ENCODE measurements at regions not wholly inside any gene's neighbourhood (a gene's known extent, or its start where the extent isn't known, plus 50 kb on each side); places are given as distances from the start of the nearest gene placed in this dataset.
A peak's percentile ranks its signal among the peaks of the same experiment; 100 is the strongest.

DNA sequence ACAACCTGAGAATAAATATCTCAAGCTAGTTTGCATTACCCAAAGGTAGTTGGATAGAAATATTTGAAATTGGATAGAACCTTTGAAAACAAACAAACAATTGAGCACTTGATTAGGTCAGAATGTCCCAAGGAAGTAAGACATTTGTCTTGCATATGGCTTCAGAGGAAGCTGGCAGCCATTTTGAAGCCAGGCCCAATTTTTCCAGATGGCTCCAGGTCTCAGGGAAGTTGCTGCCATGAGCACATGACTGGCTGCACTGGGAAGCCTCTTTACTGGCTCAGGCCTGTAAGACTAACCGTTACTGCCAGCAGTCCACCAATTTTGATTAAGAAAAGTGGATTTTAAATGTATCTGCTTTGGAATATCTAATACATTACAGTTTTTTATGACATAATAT, 448.9 kb upstream of the DPH6 start:
- H3K79me1 ChIP-seq (replicated peaks; ENCODE audit: low read length, poor library complexity, severe bottlenecking): no peaks in the 10 kb centered on the region
- no peak overlapping the region for H3K4me2 ChIP-seq (ENCODE audit: low read length, poor library complexity, severe bottlenecking)
- no peak overlapping the region for H4K8ac ChIP-seq (ENCODE audit: low read length)
- H3K36me3 ChIP-seq (ENCODE audit: control insufficient read depth in 1 of 2, insufficient read depth in 2 of 2, low read depth in 1 of 2, low read length in 2 of 2): no peaks in the 10 kb centered on the region
- no peak for DNase-seq
- no peak overlapping the region for H2BK5ac ChIP-seq (ENCODE audit: low read depth, low read length, poor library complexity, severe bottlenecking)
- H2AK5ac ChIP-seq (ENCODE audit: low read length, severe bottlenecking): no peak overlapping the region
- H3K23ac ChIP-seq (ENCODE audit: low read length in 2 of 2): no peak overlapping the region
- H2BK120ac ChIP-seq (ENCODE audit: low read depth, low read length): no peak overlapping the region
- no peaks in the 10 kb centered on the region for H3K27me3 ChIP-seq (ENCODE audit: control insufficient read depth in 1 of 2, insufficient read depth in 1 of 2, low read length in 2 of 2)
- no peak overlapping the region for H2AFZ ChIP-seq (ENCODE audit: low read depth, low read length)
- H2BK15ac ChIP-seq (ENCODE audit: low read depth, poor library complexity, severe bottlenecking): no peak overlapping the region
- H3K14ac ChIP-seq (ENCODE audit: low read length in 2 of 2): no peak overlapping the region
- no peak overlapping the region for H3K4me3 ChIP-seq (ENCODE audit: insufficient read depth in 1 of 2, low read depth in 1 of 2, low read length in 2 of 2)
- H2BK12ac ChIP-seq (ENCODE audit: low read length in 2 of 2): no peak overlapping the region
- no peak overlapping the region for H3K4ac ChIP-seq (ENCODE audit: low read depth in 1 of 2, low read length in 2 of 2)
- no CpG with 5 or more reads among the region's 1 CpG for WGBS
- H3K9ac ChIP-seq (ENCODE audit: low read length): no peak overlapping the region
- no peaks in the 10 kb centered on the region for H3K4me1 ChIP-seq (ENCODE audit: control insufficient read depth, insufficient read depth, low read depth, low read length)
- no peak overlapping the region for H4K91ac ChIP-seq (ENCODE audit: low read length)
- H3K18ac ChIP-seq (ENCODE audit: low read depth in 1 of 2, low read length in 2 of 2): no peak overlapping the region
- no peak overlapping the region for H3K27ac ChIP-seq (ENCODE audit: low read length, poor library complexity, severe bottlenecking)
- H3K9me3 ChIP-seq (ENCODE audit: control insufficient read depth, low read length): no peaks in the 10 kb centered on the region

DNA sequence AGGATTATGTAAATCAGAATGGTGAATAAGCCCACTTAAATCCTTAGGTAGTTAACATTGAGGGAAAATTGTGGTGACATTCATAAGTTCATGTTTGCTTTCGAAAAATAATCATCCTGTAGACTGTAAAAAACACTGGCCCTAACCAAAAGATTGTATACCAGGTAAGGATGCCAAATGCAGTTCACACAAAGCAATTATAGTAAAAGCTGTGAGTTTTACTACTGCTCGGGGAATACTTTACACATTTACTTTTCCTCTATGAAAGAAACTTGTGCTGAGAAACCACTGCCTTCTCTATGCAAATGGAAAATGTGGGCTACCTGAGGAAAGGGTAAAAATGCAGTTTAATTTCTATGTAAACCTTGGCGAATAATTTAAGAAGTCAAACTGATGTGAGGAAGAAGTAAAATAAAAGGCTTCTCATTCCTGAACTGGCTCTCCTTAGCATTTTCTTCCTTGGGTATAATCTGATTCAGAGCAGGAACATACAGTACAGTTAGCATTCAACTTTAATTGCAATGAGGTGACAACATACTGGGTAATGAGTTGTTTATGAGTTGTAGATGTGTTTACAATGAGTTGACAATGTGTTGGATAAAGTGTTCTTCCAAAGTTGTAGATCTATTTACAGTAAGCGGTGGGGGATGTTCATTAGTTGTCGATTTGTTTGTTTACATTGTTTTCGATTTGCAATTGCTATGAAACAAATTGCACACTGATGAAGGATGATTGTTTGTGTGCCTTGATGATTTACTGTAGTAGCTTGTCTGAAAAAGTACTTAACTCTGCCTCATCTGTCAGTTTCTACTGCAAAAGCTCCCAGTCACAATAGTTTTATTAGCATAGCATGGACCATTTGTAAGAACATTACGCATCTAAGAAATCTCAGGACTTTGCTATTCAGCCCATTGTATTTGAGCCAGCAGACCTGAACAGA, 453.0 kb upstream of the DPH6 start:
- H2BK12ac ChIP-seq (ENCODE audit: low read length in 2 of 2): no peak overlapping the region
- H3K14ac ChIP-seq (ENCODE audit: low read length in 2 of 2): no peak overlapping the region
- H3K9me3 ChIP-seq (ENCODE audit: control insufficient read depth, low read length): no peaks in the 10 kb centered on the region
- no peak overlapping the region for H3K4ac ChIP-seq (ENCODE audit: low read depth in 1 of 2, low read length in 2 of 2)
- H3K36me3 ChIP-seq (ENCODE audit: control insufficient read depth in 1 of 2, insufficient read depth in 2 of 2, low read depth in 1 of 2, low read length in 2 of 2): no peaks in the 10 kb centered on the region
- no peak overlapping the region for H2AK5ac ChIP-seq (ENCODE audit: low read length, severe bottlenecking)
- H3K4me3 ChIP-seq (ENCODE audit: insufficient read depth in 1 of 2, low read depth in 1 of 2, low read length in 2 of 2): no peak overlapping the region
- no peak overlapping the region for H3K27ac ChIP-seq (ENCODE audit: low read length, poor library complexity, severe bottlenecking)
- no peak overlapping the region for H2BK5ac ChIP-seq (ENCODE audit: low read depth, low read length, poor library complexity, severe bottlenecking)
- no peak overlapping the region for H3K18ac ChIP-seq (ENCODE audit: low read depth in 1 of 2, low read length in 2 of 2)
- H4K8ac ChIP-seq (ENCODE audit: low read length): no peak overlapping the region
- no peak overlapping the region for H2BK15ac ChIP-seq (ENCODE audit: low read depth, poor library complexity, severe bottlenecking)
- 51% methylated on average over 5 of the region's 7 CpGs for WGBS
- no peak overlapping the region for H3K9ac ChIP-seq (ENCODE audit: low read length)
- H3K27me3 ChIP-seq (ENCODE audit: control insufficient read depth in 1 of 2, insufficient read depth in 1 of 2, low read length in 2 of 2): no peaks in the 10 kb centered on the region
- H4K91ac ChIP-seq (ENCODE audit: low read length): no peak overlapping the region
- no peak overlapping the region for H3K23ac ChIP-seq (ENCODE audit: low read length in 2 of 2)
- no peak overlapping the region for H2BK120ac ChIP-seq (ENCODE audit: low read depth, low read length)
- no peaks in the 10 kb centered on the region for H3K4me1 ChIP-seq (ENCODE audit: control insufficient read depth, insufficient read depth, low read depth, low read length)
- H3K79me1 ChIP-seq (replicated peaks; ENCODE audit: low read length, poor library complexity, severe bottlenecking): no peaks in the 10 kb centered on the region
- H3K4me2 ChIP-seq (ENCODE audit: low read length, poor library complexity, severe bottlenecking): no peak overlapping the region
- DNase-seq: peak; percentile 10
- H2AFZ ChIP-seq (ENCODE audit: low read depth, low read length): no peak overlapping the region

DNA sequence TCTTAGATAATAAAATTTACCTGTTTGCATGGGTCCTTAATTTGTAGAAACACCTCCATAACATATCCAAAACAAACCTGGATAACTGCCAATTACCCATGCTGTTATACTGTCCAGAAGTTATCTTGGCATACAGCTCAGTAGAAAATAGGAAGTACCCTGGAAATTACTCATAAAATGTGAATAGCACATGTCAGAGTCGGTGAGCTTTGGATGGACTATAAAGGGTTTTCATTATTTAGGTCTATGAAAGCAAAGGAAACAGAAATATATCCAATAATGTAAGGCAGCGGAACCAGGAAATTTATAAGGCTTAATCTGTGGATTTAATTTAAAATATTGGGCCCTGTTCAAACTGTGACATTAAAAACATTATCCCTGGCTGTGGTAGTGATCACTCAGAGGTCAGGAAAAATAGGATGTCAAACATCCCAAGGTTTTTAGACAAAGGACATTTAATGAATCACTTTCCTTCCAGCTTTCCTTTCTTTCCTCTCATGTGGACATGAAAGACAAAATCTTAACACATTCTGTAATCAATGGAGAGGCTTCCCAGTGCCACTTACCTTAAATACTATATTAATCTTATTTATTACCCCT, 459.0 kb upstream of the DPH6 start:
- Histone ChIP-seq H2BK15ac (ENCODE audit: low read depth, poor library complexity, severe bottlenecking) (no peak overlapping the region), H3K79me1 (replicated peaks; ENCODE audit: low read length, poor library complexity, severe bottlenecking) (no peaks in the 10 kb centered on the region), H2AK5ac (ENCODE audit: low read length, severe bottlenecking) (no peak overlapping the region), H3K9ac (ENCODE audit: low read length) (no peak overlapping the region), H3K9me3 (ENCODE audit: control insufficient read depth, low read length) (peaks cover 21% of the 10 kb centered on the region), H3K4me2 (ENCODE audit: low read length, poor library complexity, severe bottlenecking) (no peak overlapping the region), H2BK12ac (ENCODE audit: low read length in 2 of 2) (no peak overlapping the region), H3K4ac (ENCODE audit: low read depth in 1 of 2, low read length in 2 of 2) (no peak overlapping the region), H3K4me3 (ENCODE audit: insufficient read depth in 1 of 2, low read depth in 1 of 2, low read length in 2 of 2) (no peak overlapping the region), H4K8ac (ENCODE audit: low read length) (no peak overlapping the region), H3K23ac (ENCODE audit: low read length in 2 of 2) (no peak overlapping the region), H2BK120ac (ENCODE audit: low read depth, low read length) (no peak overlapping the region), H3K36me3 (ENCODE audit: control insufficient read depth in 1 of 2, insufficient read depth in 2 of 2, low read depth in 1 of 2, low read length in 2 of 2) (no peaks in the 10 kb centered on the region), H2BK5ac (ENCODE audit: low read depth, low read length, poor library complexity, severe bottlenecking) (no peak overlapping the region), H3K27me3 (ENCODE audit: control insufficient read depth in 1 of 2, insufficient read depth in 1 of 2, low read length in 2 of 2) (no peaks in the 10 kb centered on the region), H3K14ac (ENCODE audit: low read length in 2 of 2) (no peak overlapping the region), H3K4me1 (ENCODE audit: control insufficient read depth, insufficient read depth, low read depth, low read length) (no peaks in the 10 kb centered on the region), H3K18ac (ENCODE audit: low read depth in 1 of 2, low read length in 2 of 2) (no peak overlapping the region), H3K27ac (ENCODE audit: low read length, poor library complexity, severe bottlenecking) (no peak overlapping the region), H4K91ac (ENCODE audit: low read length) (no peak overlapping the region), H2AFZ (ENCODE audit: low read depth, low read length) (no peak overlapping the region)
- WGBS: 95% methylated on average over 2 of the region's 2 CpGs
- no peak for DNase-seq

DNA sequence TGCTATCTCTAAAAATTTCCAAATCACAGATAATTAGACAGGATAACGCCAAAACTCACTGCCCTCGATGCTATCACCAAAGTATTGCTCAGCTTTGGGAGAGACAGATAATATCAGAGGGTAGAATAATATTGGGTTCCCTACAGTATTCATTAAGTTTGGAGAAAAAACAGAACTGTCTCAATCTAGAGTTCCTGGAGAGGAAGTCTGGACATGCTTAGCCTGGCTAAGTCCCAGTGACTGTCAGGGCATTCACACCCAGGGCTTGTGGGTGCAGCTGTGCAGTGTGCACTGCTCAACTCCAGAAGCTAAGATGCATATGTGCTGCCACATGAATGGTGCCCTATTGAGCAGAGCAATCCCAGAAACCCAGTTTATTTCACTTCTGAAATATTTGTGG, 459.6 kb upstream of the DPH6 start:
- no peak overlapping the region for H2AK5ac ChIP-seq (ENCODE audit: low read length, severe bottlenecking)
- H3K4me2 ChIP-seq (ENCODE audit: low read length, poor library complexity, severe bottlenecking): no peak overlapping the region
- no peak overlapping the region for H3K27ac ChIP-seq (ENCODE audit: low read length, poor library complexity, severe bottlenecking)
- H4K8ac ChIP-seq (ENCODE audit: low read length): no peak overlapping the region
- no peak for DNase-seq
- H2BK5ac ChIP-seq (ENCODE audit: low read depth, low read length, poor library complexity, severe bottlenecking): no peak overlapping the region
- no peak overlapping the region for H3K14ac ChIP-seq (ENCODE audit: low read length in 2 of 2)
- H2AFZ ChIP-seq (ENCODE audit: low read depth, low read length): no peak overlapping the region
- no peaks in the 10 kb centered on the region for H3K36me3 ChIP-seq (ENCODE audit: control insufficient read depth in 1 of 2, insufficient read depth in 2 of 2, low read depth in 1 of 2, low read length in 2 of 2)
- H3K9me3 ChIP-seq (ENCODE audit: control insufficient read depth, low read length): peaks cover 21% of the 10 kb centered on the region
- no peak overlapping the region for H3K9ac ChIP-seq (ENCODE audit: low read length)
- no peak overlapping the region for H3K18ac ChIP-seq (ENCODE audit: low read depth in 1 of 2, low read length in 2 of 2)
- H2BK12ac ChIP-seq (ENCODE audit: low read length in 2 of 2): no peak overlapping the region
- H2BK120ac ChIP-seq (ENCODE audit: low read depth, low read length): no peak overlapping the region
- no peak overlapping the region for H3K4me3 ChIP-seq (ENCODE audit: insufficient read depth in 1 of 2, low read depth in 1 of 2, low read length in 2 of 2)
- H4K91ac ChIP-seq (ENCODE audit: low read length): no peak overlapping the region
- no peaks in the 10 kb centered on the region for H3K27me3 ChIP-seq (ENCODE audit: control insufficient read depth in 1 of 2, insufficient read depth in 1 of 2, low read length in 2 of 2)
- 93% methylated on average over 2 of the region's 2 CpGs for WGBS
- no peak overlapping the region for H2BK15ac ChIP-seq (ENCODE audit: low read depth, poor library complexity, severe bottlenecking)
- no peaks in the 10 kb centered on the region for H3K79me1 ChIP-seq (replicated peaks; ENCODE audit: low read length, poor library complexity, severe bottlenecking)
- H3K4me1 ChIP-seq (ENCODE audit: control insufficient read depth, insufficient read depth, low read depth, low read length): no peaks in the 10 kb centered on the region
- H3K23ac ChIP-seq (ENCODE audit: low read length in 2 of 2): no peak overlapping the region
- H3K4ac ChIP-seq (ENCODE audit: low read depth in 1 of 2, low read length in 2 of 2): no peak overlapping the region
